Loucy (cell line): ENCODE measurements at regions not wholly inside any gene's neighbourhood (a gene's known extent, or its start where the extent isn't known, plus 50 kb on each side); places are given as distances from the start of the nearest gene placed in this dataset.

Experiments used
- H2AFZ ChIP-seq: fragments of 200-600 bp; sonication (generic); 2 replicates; pipeline ENCODE4 v1.6.0; 2016; ENCODE audit warnings: antibody characterized with exemption, mild to moderate bottlenecking, low read length, moderate library complexity
- H3F3A ChIP-seq: fragments of 200-600 bp; 2 replicates; pipeline ENCODE4 v1.6.0; 2016; ENCODE audit warnings: antibody characterized with exemption, low read depth, mild to moderate bottlenecking
- H3K27me3 ChIP-seq: fragments of 200-600 bp; sonication (generic); 2 replicates; pipeline ENCODE4 v1.6.1; 2014; ENCODE audit warnings: low read length, mild to moderate bottlenecking; ENCODE audit not compliant: insufficient read depth, poor library complexity, severe bottlenecking
- H3K36me3 ChIP-seq: fragments of 200-600 bp; sonication (generic); 2 replicates; pipeline ENCODE4 v1.6.1; 2016; ENCODE audit warnings: low read length; ENCODE audit not compliant: insufficient read depth
- H3K4me1 ChIP-seq: fragments of 200-600 bp; sonication (generic); 2 replicates; pipeline ENCODE4 v1.5.1; 2014; ENCODE audit warnings: low read length, mild to moderate bottlenecking; ENCODE audit not compliant: insufficient read depth, poor library complexity, severe bottlenecking
- H3K4me2 ChIP-seq: fragments of 200-600 bp; sonication (generic); 2 replicates; pipeline ENCODE4 v1.6.0; 2014; ENCODE audit warnings: antibody characterized with exemption, low read length, low read depth, mild to moderate bottlenecking; ENCODE audit not compliant: poor library complexity, severe bottlenecking
- H3K4me3 ChIP-seq: fragments of 200-600 bp; sonication (generic); 2 replicates; pipeline ENCODE4 v1.5.1; 2014; ENCODE audit warnings: low read length, mild to moderate bottlenecking, mixed read lengths; ENCODE audit not compliant: poor library complexity, severe bottlenecking
- H3K79me2 ChIP-seq: fragments of 200-600 bp; sonication (generic); 2 replicates; pipeline ENCODE4 v1.6.1; 2014; ENCODE audit warnings: low read length; ENCODE audit not compliant: insufficient read depth
- H3K9ac ChIP-seq: fragments of 200-600 bp; sonication (generic); 2 replicates; pipeline ENCODE4 v1.6.0; 2014; ENCODE audit warnings: mild to moderate bottlenecking, low read depth, low read length, moderate library complexity; ENCODE audit not compliant: poor library complexity, severe bottlenecking
- H3K9me2 ChIP-seq: fragments of 200-600 bp; sonication (generic); replicated peaks from 2 replicates; pipeline ENCODE4 v1.6.1; 2016; ENCODE audit warnings: low read depth, low read length, mixed read lengths
- H3K9me3 ChIP-seq: fragments of 200-600 bp; sonication (generic); 2 replicates; pipeline ENCODE4 v1.6.1; 2014; ENCODE audit warnings: mild to moderate bottlenecking, antibody characterized with exemption, low read length, low read depth; ENCODE audit not compliant: insufficient read depth
- H4K20me1 ChIP-seq: fragments of 200-600 bp; sonication (generic); 2 replicates; pipeline ENCODE4 v1.6.0; 2014; ENCODE audit warnings: antibody characterized with exemption, low read length, mild to moderate bottlenecking; ENCODE audit not compliant: insufficient read depth, poor library complexity, severe bottlenecking
- EZH2phosphoT487 ChIP-seq: fragments of 200-600 bp; IDR thresholded peaks from 2 replicates; pipeline ENCODE4 v1.6.1; 2018; ENCODE audit warnings: antibody characterized with exemption, mild to moderate bottlenecking, moderate library complexity, borderline replicate concordance
- TF ChIP-seq, protein P1 (sequence below): fragments of 200-600 bp; sonication (generic); conservative IDR thresholded peaks from 2 replicates; pipeline ENCODE4 v1.5.1; 2014; ENCODE audit warnings: mild to moderate bottlenecking, antibody characterized with exemption, low read length

DNA sequence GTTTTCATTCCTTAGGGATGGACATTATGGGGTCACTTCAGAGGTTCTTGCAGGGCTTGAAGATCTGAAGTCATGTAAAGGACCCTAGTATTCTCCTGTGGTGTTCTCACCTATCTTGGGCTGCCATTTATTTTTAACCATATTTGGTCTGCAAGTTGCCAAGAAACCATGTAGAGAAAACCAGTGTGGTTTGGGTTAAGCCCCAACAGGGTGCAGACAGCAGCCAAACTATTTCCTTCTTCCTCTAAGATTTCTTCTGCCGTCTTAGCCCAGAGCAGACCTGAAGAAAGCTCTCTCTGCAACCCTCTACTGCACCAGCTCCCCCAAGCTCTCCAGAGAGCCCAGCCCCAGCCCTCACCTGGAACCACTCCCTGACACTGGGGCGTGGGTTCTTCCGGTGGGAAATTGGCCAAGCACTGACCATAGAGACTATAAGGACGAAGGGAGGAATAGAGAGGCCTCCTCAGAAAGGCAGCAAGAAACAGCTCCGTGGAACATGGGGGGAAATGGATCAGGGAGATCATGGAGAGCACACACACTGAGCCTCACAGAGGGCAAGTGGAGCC lies 136.6 kb downstream of the SYF2 start:
- Histone ChIP-seq H2AFZ (no peak overlapping the region), H3K79me2 (no peaks in the 10 kb centered on the region), H3K4me3 (peak overlapping the region; percentile 37), H3K27me3 (no peaks in the 10 kb centered on the region), H3K9me2 (no peaks in the 10 kb centered on the region), H3K4me2 (peak overlapping the region; percentile 71), H3K9me3 (no peaks in the 10 kb centered on the region), H4K20me1 (no peaks in the 10 kb centered on the region), H3K4me1 (peaks cover 44% of the 10 kb centered on the region), H3K9ac (no peak overlapping the region), H3K36me3 (no peaks in the 10 kb centered on the region), H3F3A (peaks cover 5% of the 10 kb centered on the region; the same call in 1 of the 2 replicates)
- no peak for TF ChIP-seq EZH2phosphoT487
- TF ChIP-seq, protein P1, sequence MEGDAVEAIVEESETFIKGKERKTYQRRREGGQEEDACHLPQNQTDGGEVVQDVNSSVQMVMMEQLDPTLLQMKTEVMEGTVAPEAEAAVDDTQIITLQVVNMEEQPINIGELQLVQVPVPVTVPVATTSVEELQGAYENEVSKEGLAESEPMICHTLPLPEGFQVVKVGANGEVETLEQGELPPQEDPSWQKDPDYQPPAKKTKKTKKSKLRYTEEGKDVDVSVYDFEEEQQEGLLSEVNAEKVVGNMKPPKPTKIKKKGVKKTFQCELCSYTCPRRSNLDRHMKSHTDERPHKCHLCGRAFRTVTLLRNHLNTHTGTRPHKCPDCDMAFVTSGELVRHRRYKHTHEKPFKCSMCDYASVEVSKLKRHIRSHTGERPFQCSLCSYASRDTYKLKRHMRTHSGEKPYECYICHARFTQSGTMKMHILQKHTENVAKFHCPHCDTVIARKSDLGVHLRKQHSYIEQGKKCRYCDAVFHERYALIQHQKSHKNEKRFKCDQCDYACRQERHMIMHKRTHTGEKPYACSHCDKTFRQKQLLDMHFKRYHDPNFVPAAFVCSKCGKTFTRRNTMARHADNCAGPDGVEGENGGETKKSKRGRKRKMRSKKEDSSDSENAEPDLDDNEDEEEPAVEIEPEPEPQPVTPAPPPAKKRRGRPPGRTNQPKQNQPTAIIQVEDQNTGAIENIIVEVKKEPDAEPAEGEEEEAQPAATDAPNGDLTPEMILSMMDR: no peak

DNA sequence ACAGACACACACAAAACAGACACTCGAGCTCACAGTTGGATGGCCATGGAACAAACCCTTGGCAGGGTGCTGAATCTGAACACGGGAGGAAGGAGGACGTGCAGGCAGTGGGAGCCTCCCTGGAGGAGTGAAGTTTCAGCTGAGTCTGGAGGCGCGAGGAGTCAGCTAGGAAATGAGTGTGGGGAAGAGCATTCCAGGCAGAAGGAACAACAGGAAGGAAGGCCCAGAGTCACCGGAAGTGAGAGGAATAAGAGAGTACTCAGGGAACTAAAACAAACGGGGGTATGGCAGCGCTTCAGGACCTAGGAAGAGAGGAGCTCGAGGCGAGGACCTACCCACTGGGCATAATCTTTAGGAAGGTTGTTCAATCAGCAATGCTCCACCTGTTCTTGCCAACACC lies 137.3 kb downstream of the SYF2 start:
- peaks cover 37% of the 10 kb centered on the region for H3K4me1 ChIP-seq
- no peaks in the 10 kb centered on the region for H4K20me1 ChIP-seq
- H3K27me3 ChIP-seq: no peaks in the 10 kb centered on the region
- no peaks in the 10 kb centered on the region for H3K9me3 ChIP-seq
- H3K36me3 ChIP-seq: no peaks in the 10 kb centered on the region
- H3K4me3 ChIP-seq: no peak overlapping the region
- no peaks in the 10 kb centered on the region for H3K79me2 ChIP-seq
- no peak overlapping the region for H3K9ac ChIP-seq
- no peak overlapping the region for H2AFZ ChIP-seq
- H3K4me2 ChIP-seq: peak overlapping the region; percentile 71
- H3K9me2 ChIP-seq: no peaks in the 10 kb centered on the region
- H3F3A ChIP-seq: peaks cover 5% of the 10 kb centered on the region; the same call in 1 of the 2 replicates
- no peak for TF ChIP-seq EZH2phosphoT487
- TF ChIP-seq, protein P1: no peak

DNA sequence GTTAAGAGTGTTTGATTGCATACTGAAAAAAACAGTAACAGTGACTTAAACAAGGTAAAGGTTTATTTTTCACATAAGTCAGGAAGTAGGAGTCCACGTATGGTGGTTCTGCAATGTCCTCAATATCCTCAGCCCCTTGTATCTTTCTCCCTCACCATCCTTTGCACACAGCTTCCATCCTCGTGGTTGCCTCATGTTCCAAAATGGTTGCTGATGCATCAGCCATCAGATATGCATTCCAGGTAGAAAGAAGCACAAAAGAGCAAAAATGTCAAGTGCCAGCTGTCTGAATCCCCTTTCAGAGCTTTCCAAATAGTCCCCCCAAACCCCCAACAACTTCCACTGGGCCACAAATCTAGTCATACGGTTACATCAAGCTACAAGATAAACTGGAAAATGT lies 138.1 kb downstream of the SYF2 start:
- Histone ChIP-seq H3K4me2 (no peak overlapping the region), H3K79me2 (no peaks in the 10 kb centered on the region), H3K4me1 (peaks cover 29% of the 10 kb centered on the region), H3K36me3 (no peaks in the 10 kb centered on the region), H3K27me3 (no peaks in the 10 kb centered on the region), H3F3A (peaks cover 5% of the 10 kb centered on the region; the same call in 1 of the 2 replicates), H4K20me1 (no peaks in the 10 kb centered on the region), H3K4me3 (no peak overlapping the region), H2AFZ (no peak overlapping the region), H3K9me3 (no peaks in the 10 kb centered on the region), H3K9ac (no peak overlapping the region), H3K9me2 (no peaks in the 10 kb centered on the region)
- TF ChIP-seq EZH2phosphoT487: no peak
- TF ChIP-seq, protein P1: no peak
